Ramos (cell line): ENCODE measurements at regions not wholly inside any gene's neighbourhood (a gene's known extent, or its start where the extent isn't known, plus 50 kb on each side); places are given as distances from the start of the nearest gene placed in this dataset.
"Not testable (repeated sequence)": the region's sequence is repeated elsewhere in the genome, so short reads cannot be mapped to it uniquely, and the experiment has no call there.

Experiments used
- in situ Hi-C: fragments of 300-500 bp; cut with MboI; formaldehyde crosslinking; loops from one replicate; pipeline ENCODE4 v1.14.3; 2022; ENCODE audit warnings: low sequenced_read_pairs; ENCODE audit not compliant: unreplicated experiment

- in situ Hi-C loops: no loop called here
Measured at GRCh38 chr3:152146461-152146860, 122.3 kb upstream of the MBNL1 start.

GRCh38 chr3:152147748-152148147, 121.0 kb upstream of the MBNL1 start:
- in situ Hi-C loops: no loop called here

GRCh38 chr3:152148579-152148978, 120.2 kb upstream of the MBNL1 start:
- in situ Hi-C loops: no loop called here

GRCh38 chr3:152149832-152150231, 118.9 kb upstream of the MBNL1 start:
- in situ Hi-C loops: no loop called here

GRCh38 chr3:152151216-152151876, 117.4 kb upstream of the MBNL1 start:
- in situ Hi-C loops: no loop called here

- in situ Hi-C loops: not testable (repeated sequence)
Measured at GRCh38 chr3:152151877-152152765, 116.6 kb upstream of the MBNL1 start.

- in situ Hi-C loops: not testable (repeated sequence)
Measured at GRCh38 chr3:152153115-152153514, 115.6 kb upstream of the MBNL1 start.

GRCh38 chr3:152155246-152156020, 113.3 kb upstream of the MBNL1 start:
- in situ Hi-C loops: no loop called here

- in situ Hi-C loops: no loop called here
Measured at GRCh38 chr3:152156880-152157279, 111.8 kb upstream of the MBNL1 start.

GRCh38 chr3:152157337-152157736, 111.4 kb upstream of the MBNL1 start:
- in situ Hi-C loops: no loop called here

- in situ Hi-C loops: no loop called here
Measured at GRCh38 chr3:152159328-152159727, 109.4 kb upstream of the MBNL1 start.

GRCh38 chr3:152160350-152161011, 108.2 kb upstream of the MBNL1 start:
- in situ Hi-C loops: no loop called here

- in situ Hi-C loops: no loop called here
Measured at GRCh38 chr3:152172460-152172859, 96.3 kb upstream of the MBNL1 start.

- in situ Hi-C loops: no loop called here
Measured at GRCh38 chr3:152173627-152174026, 95.1 kb upstream of the MBNL1 start.

GRCh38 chr3:152174876-152175527, 93.7 kb upstream of the MBNL1 start:
- in situ Hi-C loops: loop anchor here (5.0 kb wide), 1 partner anchor 267 kb away; no protein-coding TSS in a partner anchor

- in situ Hi-C loops: loop anchor here (5.0 kb wide), 1 partner anchor 267 kb away; no protein-coding TSS in a partner anchor
Measured at GRCh38 chr3:152175528-152175889, 93.2 kb upstream of the MBNL1 start.

GRCh38 chr3:152176241-152176640, 92.5 kb upstream of the MBNL1 start:
- in situ Hi-C loops: loop anchor here (5.0 kb wide), 1 partner anchor 266 kb away; no protein-coding TSS in a partner anchor

- in situ Hi-C loops: loop anchor here (5.0 kb wide), 1 partner anchor 265 kb away; no protein-coding TSS in a partner anchor
Measured at GRCh38 chr3:152176998-152177397, 91.7 kb upstream of the MBNL1 start.

GRCh38 chr3:152177757-152178156, 91.0 kb upstream of the MBNL1 start:
- in situ Hi-C loops: loop anchor here (5.0 kb wide), 1 partner anchor 265 kb away; no protein-coding TSS in a partner anchor
